ENCODE measurements at regions not wholly inside any gene's neighbourhood (a gene's known extent, or its start where the extent isn't known, plus 50 kb on each side); places are given as distances from the start of the nearest gene placed in this dataset.

- TF ChIP-seq SP1 (IDR thresholded peaks at IDR 0.05): no peak
- no peak for TF ChIP-seq BHLHE40 (IDR thresholded peaks at IDR 0.05; ENCODE audit: borderline replicate concordance)
- no peak for TF ChIP-seq ARNT (IDR thresholded peaks at IDR 0.05)
- TF ChIP-seq PKNOX1 (IDR thresholded peaks at IDR 0.05): no peak
- TF ChIP-seq FOXM1 (IDR thresholded peaks at IDR 0.05; ENCODE audit: borderline replicate concordance): no peak
- TF ChIP-seq FOXA1 (IDR thresholded peaks at IDR 0.05): no peak
- no peak for TF ChIP-seq SUZ12 (IDR thresholded peaks at IDR 0.05)
- TF ChIP-seq HDGF (IDR thresholded peaks at IDR 0.05; ENCODE audit: borderline replicate concordance): no peak
- TF ChIP-seq ZNF384 (IDR thresholded peaks at IDR 0.05): no peak
- no peak for TF ChIP-seq CTBP1 (IDR thresholded peaks at IDR 0.05; ENCODE audit: borderline replicate concordance)
- TF ChIP-seq ELF4 (IDR thresholded peaks at IDR 0.05): no peak
- no peak for TF ChIP-seq FOXK2 (IDR thresholded peaks at IDR 0.05)
- TF ChIP-seq L3MBTL2 (conservative IDR thresholded peaks at IDR 0.05): no peak
These were observed 286.2 kb downstream of the PREX1 start for GRCh38 chr20:48541581-48542071.

All from HEK293T (cell line).